ENCODE measurements at regions not wholly inside any gene's neighbourhood (a gene's known extent, or its start where the extent isn't known, plus 50 kb on each side); places are given as distances from the start of the nearest gene placed in this dataset.

DNA sequence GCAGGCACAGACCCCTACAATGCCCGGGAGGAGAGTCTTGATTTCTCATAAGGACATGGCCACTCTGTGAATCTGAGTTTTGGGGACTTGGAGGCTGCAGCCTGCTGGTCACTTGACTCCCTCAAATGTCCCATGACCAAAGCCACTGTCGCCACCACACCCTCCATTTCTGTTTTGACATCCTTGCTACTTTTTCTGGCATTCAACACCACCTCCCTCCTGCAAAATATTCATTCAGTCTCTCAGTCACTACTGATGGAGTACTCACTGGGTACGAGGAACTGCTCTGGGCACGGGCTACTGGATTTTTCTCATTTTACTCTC lies 208.6 kb upstream of the HAAO start:
- TF ChIP-seq, protein P1, sequence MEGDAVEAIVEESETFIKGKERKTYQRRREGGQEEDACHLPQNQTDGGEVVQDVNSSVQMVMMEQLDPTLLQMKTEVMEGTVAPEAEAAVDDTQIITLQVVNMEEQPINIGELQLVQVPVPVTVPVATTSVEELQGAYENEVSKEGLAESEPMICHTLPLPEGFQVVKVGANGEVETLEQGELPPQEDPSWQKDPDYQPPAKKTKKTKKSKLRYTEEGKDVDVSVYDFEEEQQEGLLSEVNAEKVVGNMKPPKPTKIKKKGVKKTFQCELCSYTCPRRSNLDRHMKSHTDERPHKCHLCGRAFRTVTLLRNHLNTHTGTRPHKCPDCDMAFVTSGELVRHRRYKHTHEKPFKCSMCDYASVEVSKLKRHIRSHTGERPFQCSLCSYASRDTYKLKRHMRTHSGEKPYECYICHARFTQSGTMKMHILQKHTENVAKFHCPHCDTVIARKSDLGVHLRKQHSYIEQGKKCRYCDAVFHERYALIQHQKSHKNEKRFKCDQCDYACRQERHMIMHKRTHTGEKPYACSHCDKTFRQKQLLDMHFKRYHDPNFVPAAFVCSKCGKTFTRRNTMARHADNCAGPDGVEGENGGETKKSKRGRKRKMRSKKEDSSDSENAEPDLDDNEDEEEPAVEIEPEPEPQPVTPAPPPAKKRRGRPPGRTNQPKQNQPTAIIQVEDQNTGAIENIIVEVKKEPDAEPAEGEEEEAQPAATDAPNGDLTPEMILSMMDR (IDR thresholded peaks at IDR 0.05) = no peak
- H3K27me3 ChIP-seq = no peaks in the 10 kb centered on the region
- H3K36me3 ChIP-seq = no peaks in the 10 kb centered on the region
- ATAC-seq (no peak), DNase-seq (no peak)
- intact Hi-C loops (cut with DNase I) = no loop called here
- H3K4me1 ChIP-seq = peaks cover 0 to 13% of the 10 kb centered on the region in 2 donors
- H3K9me3 ChIP-seq = no peaks in the 10 kb centered on the region
- no peak overlapping the region for H3K27ac ChIP-seq
- H3K4me3 ChIP-seq = no peak overlapping the region

DNA sequence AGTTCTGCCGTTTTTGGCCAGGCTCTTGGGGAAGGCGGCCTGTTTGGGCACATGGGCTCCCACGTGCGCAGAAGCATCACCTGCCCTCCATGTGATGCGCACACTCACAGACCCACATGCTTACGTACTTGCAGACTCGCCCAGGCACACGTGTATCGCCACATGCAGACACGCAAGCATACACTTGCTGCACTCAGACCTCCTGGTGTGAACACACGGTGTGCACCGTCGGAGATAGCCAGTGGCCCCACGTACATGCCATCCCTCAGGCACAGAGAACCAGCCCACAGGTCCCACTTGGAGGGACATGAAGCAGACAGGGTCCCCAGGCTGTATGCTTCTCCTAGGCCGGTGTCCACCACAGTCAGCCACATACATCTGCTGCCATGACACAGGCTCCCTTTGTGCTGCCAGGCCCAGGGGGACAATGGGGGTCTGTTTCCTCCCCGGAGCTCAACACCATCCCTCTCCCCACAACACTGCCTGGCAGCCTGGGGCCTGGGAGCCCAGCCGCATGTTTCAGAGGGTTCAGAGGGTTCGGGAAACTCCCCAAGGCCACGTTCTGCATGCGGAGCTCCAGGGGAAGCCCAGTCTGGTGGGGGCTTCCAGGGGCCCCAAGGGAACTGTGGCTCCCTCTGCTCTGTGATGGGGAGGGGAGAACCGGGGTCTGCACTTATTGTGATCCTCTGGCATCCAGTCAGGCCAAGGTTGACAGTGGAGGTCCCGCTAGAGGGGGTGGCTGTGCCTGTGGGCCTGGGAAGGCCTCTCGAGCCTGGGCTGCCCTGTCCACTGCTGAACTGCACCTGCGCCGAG lies 208.1 kb upstream of the HAAO start:
- no peak overlapping the region for H3K27ac ChIP-seq
- peaks cover 0 to 1% of the 10 kb centered on the region in 2 donors for H3K9me3 ChIP-seq
- peaks cover 0 to 7% of the 10 kb centered on the region in 2 donors for H3K4me1 ChIP-seq
- DNase-seq (no peak), ATAC-seq (no peak)
- H3K36me3 ChIP-seq = no peaks in the 10 kb centered on the region
- H3K4me3 ChIP-seq = no peak overlapping the region
- intact Hi-C loops (cut with DNase I) = no loop called here
- TF ChIP-seq, protein P1 (IDR thresholded peaks at IDR 0.05) = no peak
- no peaks in the 10 kb centered on the region for H3K27me3 ChIP-seq

DNA sequence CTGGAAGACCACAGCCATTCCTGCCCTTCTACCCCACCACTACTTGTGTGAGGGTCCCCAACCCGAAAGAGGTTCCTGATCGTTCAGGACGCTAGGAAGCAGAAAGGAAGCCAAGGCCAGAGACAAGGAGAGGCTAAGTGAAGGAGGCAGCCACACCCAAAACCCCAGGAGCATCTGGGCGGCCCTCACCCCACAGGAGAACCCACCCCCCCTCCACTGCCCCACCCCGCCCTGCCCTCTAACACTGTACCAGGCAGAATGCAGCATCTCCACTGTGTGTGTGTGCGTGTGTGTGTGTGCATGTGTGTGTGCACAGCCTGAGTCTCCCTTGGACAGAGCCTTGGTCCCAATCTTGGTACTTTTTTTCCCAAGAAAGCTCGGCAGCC lies 207.5 kb upstream of the HAAO start:
- Histone ChIP-seq H3K9me3 (peaks cover 0 to 2% of the 10 kb centered on the region in 2 donors), H3K27me3 (no peaks in the 10 kb centered on the region), H3K4me1 (peaks cover 0 to 1% of the 10 kb centered on the region in 2 donors), H3K27ac (no peak overlapping the region), H3K4me3 (no peak overlapping the region), H3K36me3 (no peaks in the 10 kb centered on the region)
- ATAC-seq (no peak), DNase-seq (no peak)
- intact Hi-C loops (cut with DNase I) = no loop called here
- TF ChIP-seq, protein P1 (IDR thresholded peaks at IDR 0.05) = no peak

DNA sequence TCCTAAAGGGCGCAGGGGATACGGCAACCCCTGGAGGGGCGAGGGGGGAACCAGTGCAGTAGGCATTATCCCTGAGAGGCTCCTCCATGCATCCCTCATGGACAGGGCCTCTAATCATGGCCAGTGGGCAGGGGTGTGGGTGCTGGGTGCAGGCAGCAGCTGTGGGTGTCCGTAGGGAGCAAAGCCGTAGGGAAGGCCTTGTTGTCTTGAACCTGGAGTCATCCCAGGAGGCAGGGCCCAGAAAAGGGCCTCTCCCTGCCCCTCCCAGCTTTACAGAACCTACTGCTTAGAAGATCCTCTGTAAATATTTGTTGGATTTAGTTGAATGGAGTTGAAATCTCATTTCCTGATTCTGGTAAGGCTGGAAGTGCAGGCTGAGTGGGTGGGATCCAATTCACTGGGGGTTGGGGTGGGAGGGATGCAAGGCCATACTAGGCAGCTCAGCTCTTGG lies 207.0 kb upstream of the HAAO start:
- H3K27me3 ChIP-seq = no peaks in the 10 kb centered on the region
- intact Hi-C loops (cut with DNase I) = no loop called here

DNA sequence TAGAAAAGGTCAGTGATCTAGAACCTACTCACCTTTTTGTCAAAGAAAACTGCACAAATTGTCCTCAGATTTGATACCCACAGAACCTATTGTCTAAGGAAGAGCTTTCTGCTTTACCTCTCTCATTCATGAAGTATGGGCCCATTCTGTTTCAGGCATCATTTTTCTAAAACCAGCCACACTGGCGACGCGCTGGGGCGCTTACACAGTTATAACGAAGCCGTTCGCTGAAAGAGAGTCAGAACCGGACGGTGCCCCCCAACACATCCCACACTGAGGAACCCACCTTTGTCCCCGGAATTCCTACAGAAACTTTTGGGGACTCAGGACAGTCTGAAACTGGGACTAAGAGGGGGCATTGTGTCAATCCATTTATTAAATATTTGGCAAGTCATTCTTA lies 206.3 kb upstream of the HAAO start:
- TF ChIP-seq, protein P1 (IDR thresholded peaks at IDR 0.05) = no peak
- intact Hi-C loops (cut with DNase I) = no loop called here

More for the DNA sequence above, 207.0 kb upstream of the HAAO start:
- DNase-seq (no peak), ATAC-seq (no peak)
- Histone ChIP-seq H3K4me3 (no peak overlapping the region), H3K27ac (no peak overlapping the region), H3K9me3 (peaks cover 0 to 2% of the 10 kb centered on the region in 2 donors), H3K4me1 (no peaks in the 10 kb centered on the region), H3K36me3 (no peaks in the 10 kb centered on the region)
- TF ChIP-seq, protein P1 (IDR thresholded peaks at IDR 0.05) = no peak

More for the DNA sequence above, 206.3 kb upstream of the HAAO start:
- no peaks in the 10 kb centered on the region for H3K36me3 ChIP-seq
- no peak overlapping the region for H3K27ac ChIP-seq
- H3K9me3 ChIP-seq = peaks cover 0 to 2% of the 10 kb centered on the region in 2 donors
- DNase-seq = no peak
- no peak for ATAC-seq
- no peak overlapping the region for H3K4me3 ChIP-seq
- H3K4me1 ChIP-seq = no peaks in the 10 kb centered on the region
- H3K27me3 ChIP-seq = no peaks in the 10 kb centered on the region
